HG02970 (cell line): ENCODE measurements at regions not wholly inside any gene's neighbourhood (a gene's known extent, or its start where the extent isn't known, plus 50 kb on each side); places are given as distances from the start of the nearest gene placed in this dataset.
"Not testable (repeated sequence)": the region's sequence is repeated elsewhere in the genome, so short reads cannot be mapped to it uniquely, and the experiment has no call there.

Source experiments
- ATAC-seq: cut with Tn5 transposase; IDR thresholded peaks from one replicate; pipeline ENCODE4 v1.9.1; 2021; ENCODE audit warnings: mild to moderate bottlenecking, moderate library complexity, moderate number of reproducible peaks; ENCODE audit not compliant: unreplicated experiment, low FRiP score

DNA sequence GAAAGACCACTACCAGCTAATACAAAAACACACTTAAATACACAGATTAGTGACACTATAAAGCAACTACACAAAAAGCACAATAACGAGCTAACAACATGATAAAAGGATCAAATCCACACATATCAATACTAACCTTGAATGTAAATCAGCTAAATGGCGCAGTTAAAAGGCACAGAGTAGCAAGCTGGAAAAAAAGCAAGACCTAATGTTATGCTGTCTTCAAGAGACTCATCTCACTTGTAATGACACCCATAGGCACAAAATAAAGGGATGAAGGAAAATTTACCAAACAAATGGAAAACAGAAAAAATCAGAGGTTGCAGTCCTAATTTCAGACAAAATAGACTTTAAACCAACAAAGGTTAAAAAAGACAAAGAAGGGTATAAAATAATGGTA is 86.3 kb downstream of the NUS1 start:
- ATAC-seq, result no peak

DNA sequence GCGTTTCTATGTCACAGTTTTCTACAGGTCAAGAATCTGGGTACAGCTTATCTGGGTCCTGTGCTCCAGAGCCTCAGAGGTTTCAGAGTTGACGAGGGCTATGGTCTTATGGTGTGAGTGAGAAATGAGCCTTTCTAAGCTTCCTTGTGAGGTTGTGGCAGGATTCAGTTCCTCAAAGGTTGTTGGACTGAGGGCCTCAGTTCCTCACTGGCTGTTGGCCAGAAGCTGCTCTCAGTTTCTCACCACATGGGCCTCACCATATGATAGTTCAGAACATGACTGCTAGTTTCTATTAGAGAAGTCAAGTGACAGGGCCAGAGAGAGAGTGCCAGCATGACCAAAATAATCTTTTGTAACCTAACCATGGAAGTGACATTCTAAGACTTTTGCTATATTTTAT is 96.1 kb downstream of the NUS1 start:
- peak; percentile 93 for ATAC-seq

GRCh38 chr6:117776441-117776840 is 101.2 kb downstream of the NUS1 start:
- no peak for ATAC-seq

- no peak for ATAC-seq
Observed at GRCh38 chr6:117781550-117781949, 106.3 kb downstream of the NUS1 start.

DNA sequence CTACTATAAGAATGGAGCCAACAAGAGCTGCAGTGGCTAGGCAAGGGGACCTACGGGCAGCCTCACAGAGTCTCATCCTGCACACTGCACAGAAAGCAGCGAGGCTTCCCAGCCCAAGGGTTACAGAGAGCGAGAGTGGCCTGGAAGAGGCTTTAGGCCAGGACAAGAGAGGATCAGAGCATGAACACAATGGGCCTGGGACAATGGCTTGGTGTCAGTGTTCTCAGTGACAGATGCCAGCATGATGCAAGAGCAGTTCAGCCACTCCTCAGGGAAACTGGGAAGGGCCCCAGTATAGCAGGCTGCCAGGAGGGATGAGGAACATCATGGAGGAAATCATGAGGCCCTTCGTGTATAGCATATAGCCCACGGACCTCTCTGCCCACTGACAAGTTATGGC is 108.0 kb downstream of the NUS1 start:
- no peak for ATAC-seq

GRCh38 chr6:117791012-117791411 is 115.7 kb downstream of the NUS1 start:
- ATAC-seq, result no peak

DNA sequence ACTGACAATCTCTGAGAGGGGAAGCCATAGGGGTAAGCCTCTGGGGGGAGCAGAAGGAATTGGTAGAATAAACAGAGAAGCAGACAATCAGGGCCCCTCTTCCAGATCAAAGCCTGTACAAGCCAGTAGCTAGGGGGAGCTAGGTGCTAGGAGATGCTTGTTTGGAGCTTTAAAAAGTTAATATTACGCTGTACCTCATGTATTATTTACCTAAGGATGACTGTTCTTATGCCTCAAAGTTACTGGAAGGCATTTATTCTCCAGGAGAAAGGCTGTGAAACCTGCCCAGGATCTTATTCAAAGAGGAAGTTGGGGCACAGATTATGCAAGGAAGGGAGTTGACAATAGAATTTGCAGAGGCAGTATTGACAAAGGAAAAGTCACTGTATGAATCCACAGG is 111.8 kb upstream of the SLC35F1 start:
- ATAC-seq, result no peak

- ATAC-seq, result not testable (repeated sequence)
Observed at GRCh38 chr6:117798819-117799218, 108.2 kb upstream of the SLC35F1 start.

DNA sequence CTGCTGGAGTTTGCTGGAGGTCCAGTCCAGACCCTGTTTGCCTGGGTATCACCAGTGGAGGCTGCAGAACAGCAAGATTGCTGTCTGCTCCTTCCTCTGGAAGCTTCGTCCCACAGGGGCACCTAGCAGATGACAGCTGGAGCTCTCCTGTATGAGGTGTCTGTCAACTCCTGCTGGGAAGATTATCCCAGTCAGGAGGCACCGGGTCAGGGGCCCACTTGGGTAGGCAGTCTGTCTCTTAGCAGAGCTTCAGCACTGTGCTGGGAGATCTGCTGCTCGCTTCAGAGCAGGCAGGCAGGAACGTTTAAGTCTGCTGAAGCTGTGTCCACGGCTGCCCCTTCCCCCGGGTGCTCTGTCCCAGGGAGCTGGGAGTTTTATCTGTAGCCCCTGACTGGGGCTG is 96.8 kb upstream of the SLC35F1 start:
- no peak for ATAC-seq

GRCh38 chr6:117817499-117817898 is 89.6 kb upstream of the SLC35F1 start:
- no peak for ATAC-seq

DNA sequence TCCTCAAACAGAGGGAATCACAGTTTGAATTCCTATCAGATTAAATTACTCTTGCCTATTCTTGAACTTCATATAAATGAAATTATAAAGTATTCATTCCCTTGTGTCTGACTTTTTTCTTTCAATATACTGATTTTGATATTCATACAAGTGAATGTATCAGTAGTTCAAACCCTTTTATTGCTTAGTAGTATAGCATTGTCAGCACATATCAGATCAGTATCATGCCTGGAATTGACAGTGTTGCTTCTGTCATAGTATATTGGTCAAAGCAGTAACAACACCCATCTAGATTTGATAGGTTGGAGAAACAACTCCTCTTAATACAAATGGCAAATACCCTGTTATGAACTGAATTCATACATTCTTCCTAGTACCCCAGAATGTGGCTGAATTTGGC is 89.1 kb upstream of the SLC35F1 start:
- ATAC-seq, result no peak

GRCh38 chr6:117818449-117818848 is 88.6 kb upstream of the SLC35F1 start:
- ATAC-seq, result no peak

- ATAC-seq, result no peak
Observed at GRCh38 chr6:117829594-117830319, 77.3 kb upstream of the SLC35F1 start.

DNA sequence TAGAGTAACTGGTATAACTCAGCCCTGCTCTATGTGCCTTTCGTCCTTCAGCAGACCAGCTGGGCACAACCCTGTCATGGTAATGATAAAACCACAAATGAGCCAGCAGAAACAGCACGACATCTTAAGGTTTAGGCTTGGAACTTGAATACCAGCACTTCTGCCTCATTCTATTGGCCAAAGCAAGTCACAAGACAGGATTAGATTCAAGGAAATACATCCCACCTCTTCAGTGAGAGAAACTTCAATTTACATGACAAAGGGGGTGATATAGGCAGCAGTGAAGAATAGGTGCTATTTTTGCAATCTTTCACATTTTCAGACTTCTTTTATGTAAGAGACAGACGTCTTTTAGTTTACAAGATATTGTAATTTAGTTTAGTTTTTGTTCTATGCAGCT is 69.8 kb upstream of the SLC35F1 start:
- ATAC-seq, result no peak

DNA sequence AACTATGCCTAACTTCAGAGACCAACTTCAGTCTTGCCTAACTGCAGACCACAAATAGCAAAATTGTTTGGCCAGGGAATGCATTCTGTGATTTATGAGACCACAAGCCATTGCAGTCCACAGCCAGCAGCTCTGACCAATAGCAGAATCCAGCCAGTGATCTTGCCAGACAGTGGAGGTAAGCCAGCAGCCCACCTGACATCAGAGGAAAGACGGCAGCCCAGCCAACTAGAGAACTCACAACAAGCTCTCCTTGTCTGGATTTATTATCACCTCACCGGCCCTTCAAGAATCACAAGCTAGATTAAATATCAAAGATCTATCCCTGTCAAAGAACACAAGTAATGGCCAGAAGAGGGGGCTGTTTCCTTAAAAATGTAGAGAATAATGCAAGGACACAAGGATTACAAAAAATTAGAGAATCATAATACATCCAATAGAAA is 66.5 kb upstream of the SLC35F1 start:
- ATAC-seq, result no peak

- no peak for ATAC-seq
Observed at GRCh38 chr6:117847912-117848311, 59.2 kb upstream of the SLC35F1 start.

GRCh38 chr6:117849087-117849486 is 58.0 kb upstream of the SLC35F1 start:
- no peak for ATAC-seq
